ENCODE measurements at regions not wholly inside any gene's neighbourhood (a gene's known extent, or its start where the extent isn't known, plus 50 kb on each side); places are given as distances from the start of the nearest gene placed in this dataset.

GRCh38 chr13:61774903-61775302, 359.3 kb upstream of the PCDH20 start:
- TF ChIP-seq CTCF (IDR thresholded peaks at IDR 0.05; ENCODE audit: low read depth, low read length, missing input control) (no peak), SP1 (IDR thresholded peaks at IDR 0.05) (no peak), RXRA (IDR thresholded peaks at IDR 0.05) (no peak), TAF1 (conservative IDR thresholded peaks at IDR 0.05) (no peak)

Data from liver (tissue), 3 donors.